Heart left ventricle (tissue), 16 donors: ENCODE measurements at regions not wholly inside any gene's neighbourhood (a gene's known extent, or its start where the extent isn't known, plus 50 kb on each side); places are given as distances from the start of the nearest gene placed in this dataset.
"Not testable (repeated sequence)": the region's sequence is repeated elsewhere in the genome, so short reads cannot be mapped to it uniquely, and the experiment has no call there.

Experiments used
- ATAC-seq, 4 donors: fragments of 200-7000 bp; cut with Tn5 transposase; one replicate each; pipeline ENCODE4 v1.9.1; 2020 to 2022; ENCODE audit warnings: moderate library complexity in 4 of 4, mild to moderate bottlenecking in 3 of 4, moderate number of reproducible peaks in 1 of 4
- DNase-seq, 5 donors: peaks; one replicate each; pipeline ENCODE4 v3.0.0-alpha.2; 2020
- H3K27ac ChIP-seq, 12 donors: fragments of 200-600 bp; sonication (generic) in 4 of 12; one replicate each; pipeline versions ENCODE4 v1.5.0 to v1.8.0; 2016 to 2022; ENCODE audit warnings: mild to moderate bottlenecking in 2 of 12
- H3K27me3 ChIP-seq, 9 donors: fragments of 200-600 bp; sonication (generic) in 2 of 9; one replicate each; pipeline versions ENCODE4 v1.5.1 to v1.8.0; 2016 to 2022; ENCODE audit warnings: mild to moderate bottlenecking in 3 of 9
- H3K36me3 ChIP-seq, 9 donors: fragments of 200-600 bp; sonication (generic) in 2 of 9; one replicate each; pipeline versions ENCODE4 v1.5.0 to v1.8.0; 2018 to 2022; ENCODE audit warnings: mild to moderate bottlenecking in 2 of 9
- H3K4me1 ChIP-seq, 12 donors: fragments of 200-600 bp; sonication (generic) in 4 of 12; one replicate each; pipeline versions ENCODE4 v1.5.0 to v1.8.0; 2016 to 2022; ENCODE audit warnings: mild to moderate bottlenecking in 3 of 12
- H3K4me3 ChIP-seq, 12 donors: fragments of 200-600 bp; sonication (generic) in 4 of 12; one replicate each; pipeline versions ENCODE4 v1.5.0 to v1.8.0; 2017 to 2022; ENCODE audit warnings: mild to moderate bottlenecking in 9 of 12, moderate library complexity in 4 of 12
- H3K9me3 ChIP-seq, 12 donors: fragments of 200-600 bp; sonication (generic) in 4 of 12; one replicate each; pipeline versions ENCODE4 v1.5.0 to v1.8.0; 2016 to 2022; ENCODE audit warnings: mild to moderate bottlenecking in 1 of 12
- CTCF ChIP-seq, 12 donors: fragments of 200-600 bp; sonication (generic) in 4 of 12; IDR thresholded peaks; one replicate each; pipeline versions ENCODE4 v1.5.0 to v1.8.0; 2018 to 2022; ENCODE audit warnings: antibody characterized with exemption in 12 of 12, mild to moderate bottlenecking in 5 of 12
- POLR2A ChIP-seq, 2 donors: fragments of 450-650 bp; IDR thresholded peaks; one replicate each; pipeline ENCODE4 v1.6.1; 2017; ENCODE audit warnings: antibody characterized with exemption in 2 of 2, mild to moderate bottlenecking in 2 of 2, moderate library complexity in 2 of 2
- WGBS, 4 donors: extraction: QIAGEN DNeasy Blood & Tissue Kit in 2 of 4; methylation state at CpG; one replicate each; pipeline versions ENCODE4 v1.1.5 to v1.1.7; 2013 to 2018; 5-methylcytosine and 5-hydroxymethylcytosine counted together
- intact Hi-C, 10 donors: fragments of 100-400 bp; cut with DNase I; formaldehyde crosslinking; loops; one replicate each; pipeline versions ENCODE4 v1.11.1 to v1.14.2; 2022
- donor health status: ischemic (EF 13 %, LVEDD 7.1; RV severe dilation, severe dysfunction).
- donor health status: healthy with polysubstance abuse.
- donor health status: DM: no; HTN: yes; CAD: no.
- donor health status: DM: no; HTN: no; CAD: no.
- donor health status: ischemic (EF 25% LVEDD 6.9; RV normal size, moderate dysfunction).
- donor health status: ischemic (EF 25% LVEDD 5.7; RV mildly dilated, moderate dysfunction).
- donor health status: healthy.
- donor health status: DM: yes; HTN: yes; CAD: no.
- donor health status: ischemic (EF 35%, LVEDD 5.7; RV mildly dilated, moderate dysfunction).
- donor health status: nonischemic (EF 11% LVEDD 7.7; RV severe dilation, severe dysfunction).
- donor health status: DM: yes; HTN: yes; CAD: no.
- donor health status: PGD.
- donor health status: ischemic (EF 29% LVEDD 5.4; RV normal size, mild dysfunction).
- donor health status: nonischemic (EF 23%, LVEDD 6.1; RV moderate dilation, normal function).

- TF ChIP-seq POLR2A (IDR thresholded peaks at IDR 0.05), result no peak
- TF ChIP-seq CTCF (IDR thresholded peaks at IDR 0.05), result no peak
- ATAC-seq (no peak), DNase-seq (no peak)
- Histone ChIP-seq H3K27me3 (no peaks in the 10 kb centered on the region), H3K4me3 (no peak overlapping the region), H3K36me3 (no peaks in the 10 kb centered on the region), H3K27ac (no peak overlapping the region), H3K9me3 (peaks cover 0 to 4% (median 0%) of the 10 kb centered on the region in 12 donors), H3K4me1 (no peaks in the 10 kb centered on the region)
- 82 to 90% (median 86%) methylated on average over 9 of the region's 9 CpGs for WGBS, 4 donors
- intact Hi-C loops, result no loop called here
Observed at GRCh38 chr3:109994853-109995252, 657.5 kb upstream of the DPPA4 start.

- TF ChIP-seq CTCF (IDR thresholded peaks at IDR 0.05) (no peak), POLR2A (IDR thresholded peaks at IDR 0.05) (no peak)
- Histone ChIP-seq H3K4me3 (no peak overlapping the region), H3K4me1 (no peaks in the 10 kb centered on the region), H3K27ac (no peak overlapping the region), H3K36me3 (no peaks in the 10 kb centered on the region), H3K9me3 (peaks cover 0 to 4% (median 0%) of the 10 kb centered on the region in 12 donors), H3K27me3 (no peaks in the 10 kb centered on the region)
- ATAC-seq, result no peak
- no peak for DNase-seq
- intact Hi-C loops, result no loop called here
Observed at GRCh38 chr3:109995377-109995776, 658.0 kb upstream of the DPPA4 start.

GRCh38 chr3:110001905-110002304, 664.6 kb upstream of the DPPA4 start:
- H3K4me1 ChIP-seq, H3K4me3 ChIP-seq, DNase-seq, intact Hi-C loops, H3K36me3 ChIP-seq, H3K27me3 ChIP-seq, ATAC-seq, H3K9me3 ChIP-seq, H3K27ac ChIP-seq: not testable (repeated sequence)
- WGBS, 4 donors, result 91 to 100% (median 95%) methylated on average over 3 to 4 of the region's 4 CpGs

GRCh38 chr3:110006913-110007312, 669.6 kb upstream of the DPPA4 start:
- Histone ChIP-seq H3K9me3 (no peaks in the 10 kb centered on the region), H3K4me1 (no peaks in the 10 kb centered on the region), H3K27me3 (no peaks in the 10 kb centered on the region), H3K4me3 (no peak overlapping the region), H3K36me3 (no peaks in the 10 kb centered on the region), H3K27ac (no peak overlapping the region)
- ATAC-seq (no peak), DNase-seq (no peak)
- intact Hi-C loops, result no loop called here
- TF ChIP-seq CTCF (IDR thresholded peaks at IDR 0.05), result no peak
- WGBS, 4 donors, result 67 to 72% (median 69%) methylated on average over 3 of the region's 3 CpGs

GRCh38 chr3:110015231-110015963, 678.1 kb upstream of the DPPA4 start:
- no peaks in the 10 kb centered on the region for H3K4me1 ChIP-seq
- no peak for ATAC-seq
- no peak overlapping the region for H3K4me3 ChIP-seq
- TF ChIP-seq CTCF (IDR thresholded peaks at IDR 0.05) (no peak), POLR2A (IDR thresholded peaks at IDR 0.05) (no peak)
- H3K9me3 ChIP-seq, result peaks cover 0 to 6% (median 0%) of the 10 kb centered on the region in 12 donors
- no peak overlapping the region for H3K27ac ChIP-seq
- H3K36me3 ChIP-seq, result no peaks in the 10 kb centered on the region
- intact Hi-C loops, result no loop called here
- H3K27me3 ChIP-seq, result no peaks in the 10 kb centered on the region
- no peak for DNase-seq
- 82 to 86% (median 85%) methylated on average over 4 of the region's 4 CpGs for WGBS, 4 donors
